ENCODE measurements at regions not wholly inside any gene's neighbourhood (a gene's known extent, or its start where the extent isn't known, plus 50 kb on each side); places are given as distances from the start of the nearest gene placed in this dataset.

- no peaks in the 10 kb centered on the region for H3K27me3 Mint-ChIP-seq (ENCODE audit: low read depth, poor library complexity)
- DNase-seq, result no peak
- no peak overlapping the region for H3K4me3 Mint-ChIP-seq
- no peak for TF ChIP-seq CTCF (IDR thresholded peaks at IDR 0.05)
- H3K9me3 Mint-ChIP-seq, result no peaks in the 10 kb centered on the region
- no peak overlapping the region for H3K27ac Mint-ChIP-seq
- H3K4me1 Mint-ChIP-seq, result no peaks in the 10 kb centered on the region
- no peaks in the 10 kb centered on the region for H3K36me3 Mint-ChIP-seq (ENCODE audit: low read depth)
Observed at GRCh38 chr11:90364527-90364926, 141.7 kb upstream of the CHORDC1 start.

GRCh38 chr11:90363739-90364138, 140.9 kb upstream of the CHORDC1 start:
- Mint-ChIP-seq H3K4me1 (no peaks in the 10 kb centered on the region), H3K27ac (no peak overlapping the region), H3K9me3 (no peaks in the 10 kb centered on the region), H3K36me3 (ENCODE audit: low read depth) (no peaks in the 10 kb centered on the region), H3K27me3 (ENCODE audit: low read depth, poor library complexity) (no peaks in the 10 kb centered on the region), H3K4me3 (no peak overlapping the region)
- DNase-seq, result no peak
- TF ChIP-seq CTCF (IDR thresholded peaks at IDR 0.05), result no peak

- Mint-ChIP-seq H3K27me3 (ENCODE audit: low read depth, poor library complexity) (peaks cover 4% of the 10 kb centered on the region), H3K9me3 (no peaks in the 10 kb centered on the region), H3K27ac (no peak overlapping the region), H3K36me3 (ENCODE audit: low read depth) (no peaks in the 10 kb centered on the region), H3K4me1 (no peaks in the 10 kb centered on the region), H3K4me3 (no peak overlapping the region)
- DNase-seq, result no peak
- no peak for TF ChIP-seq CTCF (IDR thresholded peaks at IDR 0.05)
Observed at GRCh38 chr11:90355200-90355599, 132.4 kb upstream of the CHORDC1 start.

- H3K4me1 Mint-ChIP-seq, result no peaks in the 10 kb centered on the region
- no peak for DNase-seq
Observed at GRCh38 chr11:90349731-90350130, 126.9 kb upstream of the CHORDC1 start.

GRCh38 chr11:90344546-90344945, 121.7 kb upstream of the CHORDC1 start:
- Mint-ChIP-seq H3K4me1 (no peaks in the 10 kb centered on the region), H3K4me3 (no peak overlapping the region), H3K27ac (no peak overlapping the region)

More at GRCh38 chr11:90349731-90350130, 126.9 kb upstream of the CHORDC1 start:
- H3K4me3 Mint-ChIP-seq, result no peak overlapping the region
- no peak overlapping the region for H3K27ac Mint-ChIP-seq
- H3K9me3 Mint-ChIP-seq, result no peaks in the 10 kb centered on the region
- H3K27me3 Mint-ChIP-seq (ENCODE audit: low read depth, poor library complexity), result peaks cover 4% of the 10 kb centered on the region
- no peak for TF ChIP-seq CTCF (IDR thresholded peaks at IDR 0.05)
- H3K36me3 Mint-ChIP-seq (ENCODE audit: low read depth), result no peaks in the 10 kb centered on the region

More at GRCh38 chr11:90344546-90344945, 121.7 kb upstream of the CHORDC1 start:
- no peak for DNase-seq
- no peak for TF ChIP-seq CTCF (IDR thresholded peaks at IDR 0.05)
- Mint-ChIP-seq H3K36me3 (ENCODE audit: low read depth) (no peaks in the 10 kb centered on the region), H3K9me3 (no peaks in the 10 kb centered on the region), H3K27me3 (ENCODE audit: low read depth, poor library complexity) (no peaks in the 10 kb centered on the region)

All from nephron progenitor cell (in vitro differentiated cells).